H4 (cell line): ENCODE measurements at regions not wholly inside any gene's neighbourhood (a gene's known extent, or its start where the extent isn't known, plus 50 kb on each side); places are given as distances from the start of the nearest gene placed in this dataset.
"Not testable (repeated sequence)": the region's sequence is repeated elsewhere in the genome, so short reads cannot be mapped to it uniquely, and the experiment has no call there.

ENCODE experiments used
- DNase-seq: peaks from one replicate; pipeline ENCODE4 v3.0.0-alpha.2; 2015; ENCODE audit warnings: low spot score

- DNase-seq = no peak
These were observed 921.5 kb downstream of the KCNT2 start for GRCh38 chr1:195686764-195687163.

GRCh38 chr1:195664628-195665027 is 943.6 kb downstream of the KCNT2 start:
- peak; percentile 33 for DNase-seq

- DNase-seq = peak; percentile 76
These were observed 944.5 kb downstream of the KCNT2 start for GRCh38 chr1:195663549-195664280.

GRCh38 chr1:195656780-195657179 is 951.5 kb downstream of the KCNT2 start:
- no peak for DNase-seq

- DNase-seq = not testable (repeated sequence)
These were observed 959.4 kb downstream of the KCNT2 start for GRCh38 chr1:195648875-195649274.

GRCh38 chr1:195637539-195637938 is 970.7 kb downstream of the KCNT2 start:
- no peak for DNase-seq

- DNase-seq = no peak
These were observed 990.0 kb downstream of the KCNT2 start for GRCh38 chr1:195618287-195618686.

GRCh38 chr1:195617106-195617505 is 991.1 kb downstream of the KCNT2 start:
- no peak for DNase-seq

- no peak for DNase-seq
These were observed 999.4 kb downstream of the KCNT2 start for GRCh38 chr1:195608883-195609282.

GRCh38 chr1:195606483-195606882 is 1001.8 kb downstream of the KCNT2 start:
- DNase-seq = no peak

GRCh38 chr1:195604287-195604686 is 1004.0 kb downstream of the KCNT2 start:
- DNase-seq = no peak

- DNase-seq = no peak
These were observed 1010.3 kb downstream of the KCNT2 start for GRCh38 chr1:195597891-195598290.

GRCh38 chr1:195594773-195595172 is 1013.5 kb downstream of the KCNT2 start:
- no peak for DNase-seq

GRCh38 chr1:195594322-195594721 is 1013.9 kb downstream of the KCNT2 start:
- no peak for DNase-seq

- DNase-seq = peak; percentile 54
These were observed 1016.1 kb downstream of the KCNT2 start for GRCh38 chr1:195591917-195592672.

GRCh38 chr1:195590649-195591048 is 1017.6 kb downstream of the KCNT2 start:
- DNase-seq = no peak

GRCh38 chr1:195584870-195585624 is 1023.2 kb downstream of the KCNT2 start:
- no peak for DNase-seq

GRCh38 chr1:195580988-195581387 is 1027.3 kb downstream of the KCNT2 start:
- DNase-seq = no peak

GRCh38 chr1:195577748-195578147 is 1030.5 kb downstream of the KCNT2 start:
- DNase-seq = no peak

- no peak for DNase-seq
These were observed 1031.6 kb downstream of the KCNT2 start for GRCh38 chr1:195576641-195577040.

GRCh38 chr1:195574511-195574910 is 1033.7 kb downstream of the KCNT2 start:
- no peak for DNase-seq

- no peak for DNase-seq
These were observed 1038.3 kb downstream of the KCNT2 start for GRCh38 chr1:195569934-195570333.

- DNase-seq = no peak
These were observed 1039.9 kb downstream of the KCNT2 start for GRCh38 chr1:195568389-195568788.
